ENCODE measurements at regions not wholly inside any gene's neighbourhood (a gene's known extent, or its start where the extent isn't known, plus 50 kb on each side); places are given as distances from the start of the nearest gene placed in this dataset.

- Histone ChIP-seq H3K27ac (ENCODE audit: low read depth, low read length) (no peak overlapping the region), H3K4me3 (ENCODE audit: low read depth, low read length) (no peak overlapping the region), H3K9me3 (ENCODE audit: control insufficient read depth, insufficient read depth, low read length) (no peaks in the 10 kb centered on the region), H3K27me3 (ENCODE audit: control insufficient read depth, insufficient read depth, low read length) (no peaks in the 10 kb centered on the region)
- TF ChIP-seq CTCF (IDR thresholded peaks at IDR 0.05; ENCODE audit: low read depth, low read length) = no peak
- no peak for DNase-seq (ENCODE audit: low read depth, low spot score)
- ChIA-PET POLR2A (no interaction called here), CTCF (interaction anchor here (1.1 to 1.4 kb wide), 2 partner anchors 44 to 51 kb away, joined by 3 to 4 read pairs; no protein-coding TSS in a partner anchor)
Measured at GRCh38 chr2:88924533-88924932, 233.1 kb downstream of the RPIA start.

- Histone ChIP-seq H3K4me3 (ENCODE audit: low read depth, low read length) (no peak overlapping the region), H3K9me3 (ENCODE audit: control insufficient read depth, insufficient read depth, low read length) (no peaks in the 10 kb centered on the region), H3K27ac (ENCODE audit: low read depth, low read length) (no peak overlapping the region), H3K27me3 (ENCODE audit: control insufficient read depth, insufficient read depth, low read length) (no peaks in the 10 kb centered on the region)
- no peak for TF ChIP-seq CTCF (IDR thresholded peaks at IDR 0.05; ENCODE audit: low read depth, low read length)
- ChIA-PET CTCF (interaction anchor here (0.7 kb wide), 1 partner anchor 46 kb away, joined by 3 read pairs; no protein-coding TSS in a partner anchor), POLR2A (no interaction called here)
- DNase-seq (ENCODE audit: low read depth, low spot score) = no peak
Measured at GRCh38 chr2:88925770-88926462, 234.4 kb downstream of the RPIA start.

GRCh38 chr2:88927128-88927527 lies 235.7 kb downstream of the RPIA start:
- Histone ChIP-seq H3K27me3 (ENCODE audit: control insufficient read depth, insufficient read depth, low read length) (no peaks in the 10 kb centered on the region), H3K9me3 (ENCODE audit: control insufficient read depth, insufficient read depth, low read length) (no peaks in the 10 kb centered on the region), H3K4me3 (ENCODE audit: low read depth, low read length) (no peak overlapping the region), H3K27ac (ENCODE audit: low read depth, low read length) (no peak overlapping the region)
- ChIA-PET POLR2A (no interaction called here), CTCF (interaction anchor here (2.9 kb wide), 1 partner anchor 8 kb away, joined by 11 read pairs; no protein-coding TSS in a partner anchor)
- DNase-seq (ENCODE audit: low read depth, low spot score) = no peak
- TF ChIP-seq CTCF (IDR thresholded peaks at IDR 0.05; ENCODE audit: low read depth, low read length) = no peak

GRCh38 chr2:88930659-88931058 lies 239.2 kb downstream of the RPIA start:
- POLR2A ChIA-PET = no interaction called here
- no peaks in the 10 kb centered on the region for H3K9me3 ChIP-seq (ENCODE audit: control insufficient read depth, insufficient read depth, low read length)
- no peak for DNase-seq (ENCODE audit: low read depth, low spot score)
- no peak for TF ChIP-seq CTCF (IDR thresholded peaks at IDR 0.05; ENCODE audit: low read depth, low read length)
- H3K27ac ChIP-seq (ENCODE audit: low read depth, low read length) = no peak overlapping the region
- H3K4me3 ChIP-seq (ENCODE audit: low read depth, low read length) = no peak overlapping the region
- no peaks in the 10 kb centered on the region for H3K27me3 ChIP-seq (ENCODE audit: control insufficient read depth, insufficient read depth, low read length)
- CTCF ChIA-PET = interaction anchor here (1.0 kb wide), 1 partner anchor 50 kb away, joined by 4 read pairs; no protein-coding TSS in a partner anchor

GRCh38 chr2:88932686-88933085 lies 241.2 kb downstream of the RPIA start:
- TF ChIP-seq CTCF (IDR thresholded peaks at IDR 0.05; ENCODE audit: low read depth, low read length) = no peak
- CTCF ChIA-PET = interaction anchor here (1.6 kb wide), 1 partner anchor 14 kb away, joined by 5 read pairs; no protein-coding TSS in a partner anchor
- no peaks in the 10 kb centered on the region for H3K9me3 ChIP-seq (ENCODE audit: control insufficient read depth, insufficient read depth, low read length)
- H3K4me3 ChIP-seq (ENCODE audit: low read depth, low read length) = no peak overlapping the region
- no peak for DNase-seq (ENCODE audit: low read depth, low spot score)
- H3K27me3 ChIP-seq (ENCODE audit: control insufficient read depth, insufficient read depth, low read length) = no peaks in the 10 kb centered on the region
- POLR2A ChIA-PET = no interaction called here
- H3K27ac ChIP-seq (ENCODE audit: low read depth, low read length) = no peak overlapping the region

Measured in AG04450 (cell line).